ENCODE measurements at regions not wholly inside any gene's neighbourhood (a gene's known extent, or its start where the extent isn't known, plus 50 kb on each side); places are given as distances from the start of the nearest gene placed in this dataset.
A peak's percentile ranks its signal among the peaks of the same experiment; 100 is the strongest.
"Not testable (repeated sequence)": the region's sequence is repeated elsewhere in the genome, so short reads cannot be mapped to it uniquely, and the experiment has no call there.

- not testable (repeated sequence) for H3K36me3 Mint-ChIP-seq (ENCODE audit: insufficient read depth, unreplicated experiment)
These were observed 256.3 kb upstream of the GULP1 start for GRCh38 chr2:188035377-188035776.

GRCh38 chr2:188036786-188037185, 254.9 kb upstream of the GULP1 start:
- H3K36me3 Mint-ChIP-seq (ENCODE audit: insufficient read depth, unreplicated experiment); CTCF ChIA-PET; DNase-seq; intact Hi-C loops (cut with micrococcal nuclease; ENCODE audit: unreplicated experiment); H3K9me3 Mint-ChIP-seq (ENCODE audit: low read depth, unreplicated experiment); H3K4me1 Mint-ChIP-seq (ENCODE audit: low read depth, unreplicated experiment); H3K27me3 Mint-ChIP-seq (ENCODE audit: unreplicated experiment); H3K4me3 Mint-ChIP-seq (ENCODE audit: low read depth, unreplicated experiment); BruUV-seq (replicated peaks); H3K27ac Mint-ChIP-seq (ENCODE audit: unreplicated experiment): not testable (repeated sequence)

More at GRCh38 chr2:188035377-188035776, 256.3 kb upstream of the GULP1 start:
- CTCF ChIA-PET; H3K4me3 Mint-ChIP-seq (ENCODE audit: low read depth, unreplicated experiment); H3K9me3 Mint-ChIP-seq (ENCODE audit: low read depth, unreplicated experiment); DNase-seq; H3K27ac Mint-ChIP-seq (ENCODE audit: unreplicated experiment); intact Hi-C loops (cut with micrococcal nuclease; ENCODE audit: unreplicated experiment); BruUV-seq (replicated peaks); H3K4me1 Mint-ChIP-seq (ENCODE audit: low read depth, unreplicated experiment); H3K27me3 Mint-ChIP-seq (ENCODE audit: unreplicated experiment): not testable (repeated sequence)

- CTCF ChIA-PET: interaction anchor here (1.6 kb wide), 1 partner anchor 36 kb away, joined by 3 read pairs; no protein-coding TSS in a partner anchor
- BruUV-seq (replicated peaks): no TSS peak
- no peak overlapping the region for H3K4me3 Mint-ChIP-seq (ENCODE audit: low read depth, unreplicated experiment)
- H3K27ac Mint-ChIP-seq (ENCODE audit: unreplicated experiment): no peak overlapping the region
- TF ChIP-seq CTCF (IDR thresholded peaks at IDR 0.05; ENCODE audit: unreplicated experiment): no peak
- no peaks in the 10 kb centered on the region for H3K27me3 Mint-ChIP-seq (ENCODE audit: unreplicated experiment)
- intact Hi-C loops (cut with micrococcal nuclease; ENCODE audit: unreplicated experiment): no loop called here
- no peaks in the 10 kb centered on the region for H3K9me3 Mint-ChIP-seq (ENCODE audit: low read depth, unreplicated experiment)
- no peaks in the 10 kb centered on the region for H3K36me3 Mint-ChIP-seq (ENCODE audit: insufficient read depth, unreplicated experiment)
- DNase-seq: no peak
- peaks cover 10% of the 10 kb centered on the region for H3K4me1 Mint-ChIP-seq (ENCODE audit: low read depth, unreplicated experiment)
These were observed 252.4 kb upstream of the GULP1 start for GRCh38 chr2:188039307-188039706.

- H3K36me3 Mint-ChIP-seq (ENCODE audit: insufficient read depth, unreplicated experiment): no peaks in the 10 kb centered on the region
These were observed 249.3 kb upstream of the GULP1 start for GRCh38 chr2:188042412-188042811.

GRCh38 chr2:188045016-188045415, 246.7 kb upstream of the GULP1 start:
- Mint-ChIP-seq H3K27me3 (ENCODE audit: unreplicated experiment) (no peaks in the 10 kb centered on the region), H3K4me3 (ENCODE audit: low read depth, unreplicated experiment) (no peak overlapping the region), H3K9me3 (ENCODE audit: low read depth, unreplicated experiment) (no peaks in the 10 kb centered on the region), H3K36me3 (ENCODE audit: insufficient read depth, unreplicated experiment) (no peaks in the 10 kb centered on the region), H3K4me1 (ENCODE audit: low read depth, unreplicated experiment) (peaks cover 10% of the 10 kb centered on the region), H3K27ac (ENCODE audit: unreplicated experiment) (no peak overlapping the region)
- no peak for TF ChIP-seq CTCF (IDR thresholded peaks at IDR 0.05; ENCODE audit: unreplicated experiment)
- CTCF ChIA-PET: no interaction called here
- DNase-seq: no peak
- intact Hi-C loops (cut with micrococcal nuclease; ENCODE audit: unreplicated experiment): no loop called here
- no TSS peak for BruUV-seq (replicated peaks)

More at GRCh38 chr2:188042412-188042811, 249.3 kb upstream of the GULP1 start:
- no peak for TF ChIP-seq CTCF (IDR thresholded peaks at IDR 0.05; ENCODE audit: unreplicated experiment)
- peak; percentile 26 for DNase-seq
- no peaks in the 10 kb centered on the region for H3K9me3 Mint-ChIP-seq (ENCODE audit: low read depth, unreplicated experiment)
- intact Hi-C loops (cut with micrococcal nuclease; ENCODE audit: unreplicated experiment): no loop called here
- no peak overlapping the region for H3K27ac Mint-ChIP-seq (ENCODE audit: unreplicated experiment)
- peaks cover 10% of the 10 kb centered on the region for H3K4me1 Mint-ChIP-seq (ENCODE audit: low read depth, unreplicated experiment)
- no peak overlapping the region for H3K4me3 Mint-ChIP-seq (ENCODE audit: low read depth, unreplicated experiment)
- H3K27me3 Mint-ChIP-seq (ENCODE audit: unreplicated experiment): no peaks in the 10 kb centered on the region
- CTCF ChIA-PET: no interaction called here
- BruUV-seq (replicated peaks): no TSS peak
